ENCODE measurements at regions not wholly inside any gene's neighbourhood (a gene's known extent, or its start where the extent isn't known, plus 50 kb on each side); places are given as distances from the start of the nearest gene placed in this dataset.

DNA sequence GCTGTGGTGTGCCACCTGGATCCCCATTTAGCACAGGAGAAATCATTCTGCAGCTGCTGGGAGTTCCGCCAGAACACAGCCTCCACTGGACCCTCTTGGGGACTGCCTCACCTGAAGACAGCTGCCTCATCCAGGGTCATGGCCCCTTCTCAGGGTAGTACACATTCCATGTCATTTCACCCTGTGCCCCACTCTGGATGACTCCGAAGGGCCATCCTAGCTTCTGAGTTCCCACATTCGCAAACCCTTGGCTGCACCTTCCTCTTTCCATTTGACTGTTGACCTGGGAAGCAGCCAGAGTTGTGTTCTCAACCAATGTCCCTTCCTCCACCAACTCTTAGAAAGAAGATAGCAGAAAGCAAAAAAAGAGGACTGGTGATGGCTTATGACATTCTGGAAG lies 125.6 kb upstream of the TBX20 start:
- no peak for TF ChIP-seq OSR1 (CRISPR knock-in tag; IDR thresholded peaks at IDR 0.05)
- no peak for TF ChIP-seq ZFP3 (CRISPR knock-in tag; IDR thresholded peaks at IDR 0.05)
- TF ChIP-seq, protein P1, sequence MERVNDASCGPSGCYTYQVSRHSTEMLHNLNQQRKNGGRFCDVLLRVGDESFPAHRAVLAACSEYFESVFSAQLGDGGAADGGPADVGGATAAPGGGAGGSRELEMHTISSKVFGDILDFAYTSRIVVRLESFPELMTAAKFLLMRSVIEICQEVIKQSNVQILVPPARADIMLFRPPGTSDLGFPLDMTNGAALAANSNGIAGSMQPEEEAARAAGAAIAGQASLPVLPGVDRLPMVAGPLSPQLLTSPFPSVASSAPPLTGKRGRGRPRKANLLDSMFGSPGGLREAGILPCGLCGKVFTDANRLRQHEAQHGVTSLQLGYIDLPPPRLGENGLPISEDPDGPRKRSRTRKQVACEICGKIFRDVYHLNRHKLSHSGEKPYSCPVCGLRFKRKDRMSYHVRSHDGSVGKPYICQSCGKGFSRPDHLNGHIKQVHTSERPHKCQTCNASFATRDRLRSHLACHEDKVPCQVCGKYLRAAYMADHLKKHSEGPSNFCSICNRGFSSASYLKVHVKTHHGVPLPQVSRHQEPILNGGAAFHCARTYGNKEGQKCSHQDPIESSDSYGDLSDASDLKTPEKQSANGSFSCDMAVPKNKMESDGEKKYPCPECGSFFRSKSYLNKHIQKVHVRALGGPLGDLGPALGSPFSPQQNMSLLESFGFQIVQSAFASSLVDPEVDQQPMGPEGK (CRISPR knock-in tag; IDR thresholded peaks at IDR 0.05; ENCODE audit: borderline replicate concordance) = no peak
- TF ChIP-seq ZNF70 (CRISPR knock-in tag; IDR thresholded peaks at IDR 0.05) = no peak
- TF ChIP-seq BACH2 (CRISPR knock-in tag; IDR thresholded peaks at IDR 0.05; ENCODE audit: borderline replicate concordance) = no peak
- TF ChIP-seq CSRNP3 (CRISPR knock-in tag; IDR thresholded peaks at IDR 0.05) = no peak
- no peak for TF ChIP-seq ZNF565 (CRISPR knock-in tag; conservative IDR thresholded peaks at IDR 0.05; ENCODE audit: low read depth)
- TF ChIP-seq ZFP30 (CRISPR knock-in tag; IDR thresholded peaks at IDR 0.05) = no peak
- TF ChIP-seq, protein P2, sequence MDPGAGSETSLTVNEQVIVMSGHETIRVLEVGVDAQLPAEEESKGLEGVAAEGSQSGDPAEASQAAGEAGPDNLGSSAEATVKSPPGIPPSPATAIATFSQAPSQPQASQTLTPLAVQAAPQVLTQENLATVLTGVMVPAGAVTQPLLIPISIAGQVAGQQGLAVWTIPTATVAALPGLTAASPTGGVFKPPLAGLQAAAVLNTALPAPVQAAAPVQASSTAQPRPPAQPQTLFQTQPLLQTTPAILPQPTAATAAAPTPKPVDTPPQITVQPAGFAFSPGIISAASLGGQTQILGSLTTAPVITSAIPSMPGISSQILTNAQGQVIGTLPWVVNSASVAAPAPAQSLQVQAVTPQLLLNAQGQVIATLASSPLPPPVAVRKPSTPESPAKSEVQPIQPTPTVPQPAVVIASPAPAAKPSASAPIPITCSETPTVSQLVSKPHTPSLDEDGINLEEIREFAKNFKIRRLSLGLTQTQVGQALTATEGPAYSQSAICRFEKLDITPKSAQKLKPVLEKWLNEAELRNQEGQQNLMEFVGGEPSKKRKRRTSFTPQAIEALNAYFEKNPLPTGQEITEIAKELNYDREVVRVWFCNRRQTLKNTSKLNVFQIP (CRISPR knock-in tag; IDR thresholded peaks at IDR 0.05; ENCODE audit: borderline replicate concordance, low read depth) = no peak
- TF ChIP-seq ZC3H10 (CRISPR knock-in tag; IDR thresholded peaks at IDR 0.05) = no peak
- no peak for TF ChIP-seq ESRRG (CRISPR knock-in tag; IDR thresholded peaks at IDR 0.05)
- no peak for TF ChIP-seq ARNTL (CRISPR knock-in tag; IDR thresholded peaks at IDR 0.05; ENCODE audit: borderline replicate concordance, low read depth)
- no peak for TF ChIP-seq RARB (CRISPR knock-in tag; IDR thresholded peaks at IDR 0.05)
- TF ChIP-seq, protein P3, sequence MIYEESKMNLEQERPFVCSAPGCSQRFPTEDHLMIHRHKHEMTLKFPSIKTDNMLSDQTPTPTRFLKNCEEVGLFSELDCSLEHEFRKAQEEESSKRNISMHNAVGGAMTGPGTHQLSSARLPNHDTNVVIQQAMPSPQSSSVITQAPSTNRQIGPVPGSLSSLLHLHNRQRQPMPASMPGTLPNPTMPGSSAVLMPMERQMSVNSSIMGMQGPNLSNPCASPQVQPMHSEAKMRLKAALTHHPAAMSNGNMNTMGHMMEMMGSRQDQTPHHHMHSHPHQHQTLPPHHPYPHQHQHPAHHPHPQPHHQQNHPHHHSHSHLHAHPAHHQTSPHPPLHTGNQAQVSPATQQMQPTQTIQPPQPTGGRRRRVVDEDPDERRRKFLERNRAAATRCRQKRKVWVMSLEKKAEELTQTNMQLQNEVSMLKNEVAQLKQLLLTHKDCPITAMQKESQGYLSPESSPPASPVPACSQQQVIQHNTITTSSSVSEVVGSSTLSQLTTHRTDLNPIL (CRISPR knock-in tag; IDR thresholded peaks at IDR 0.05; ENCODE audit: low read depth) = no peak
- no peak for TF ChIP-seq PPARA (CRISPR knock-in tag; IDR thresholded peaks at IDR 0.05; ENCODE audit: borderline replicate concordance)
- TF ChIP-seq TOX (CRISPR knock-in tag; IDR thresholded peaks at IDR 0.05; ENCODE audit: borderline replicate concordance) = no peak
- ATAC-seq = no peak

GRCh38 chr7:35375516-35375915 lies 121.6 kb upstream of the TBX20 start:
- TF ChIP-seq ZFP30 (CRISPR knock-in tag; IDR thresholded peaks at IDR 0.05) (no peak), ARNTL (CRISPR knock-in tag; IDR thresholded peaks at IDR 0.05; ENCODE audit: borderline replicate concordance, low read depth) (no peak), TSHZ2 (CRISPR knock-in tag; IDR thresholded peaks at IDR 0.05) (no peak)
- TF ChIP-seq, protein P2 (CRISPR knock-in tag; IDR thresholded peaks at IDR 0.05; ENCODE audit: borderline replicate concordance, low read depth) = no peak
- TF ChIP-seq, protein P1 (CRISPR knock-in tag; IDR thresholded peaks at IDR 0.05; ENCODE audit: borderline replicate concordance) = no peak
- TF ChIP-seq, protein P3 (CRISPR knock-in tag; IDR thresholded peaks at IDR 0.05; ENCODE audit: low read depth) = no peak
- ATAC-seq = no peak
